Renal cortical epithelial cell (primary cell): ENCODE measurements at regions not wholly inside any gene's neighbourhood (a gene's known extent, or its start where the extent isn't known, plus 50 kb on each side); places are given as distances from the start of the nearest gene placed in this dataset.

ENCODE experiments used
- DNase-seq: peaks from one replicate; pipeline ENCODE4 v3.0.0-alpha.2; 2011; ENCODE audit warnings: low read depth

DNA sequence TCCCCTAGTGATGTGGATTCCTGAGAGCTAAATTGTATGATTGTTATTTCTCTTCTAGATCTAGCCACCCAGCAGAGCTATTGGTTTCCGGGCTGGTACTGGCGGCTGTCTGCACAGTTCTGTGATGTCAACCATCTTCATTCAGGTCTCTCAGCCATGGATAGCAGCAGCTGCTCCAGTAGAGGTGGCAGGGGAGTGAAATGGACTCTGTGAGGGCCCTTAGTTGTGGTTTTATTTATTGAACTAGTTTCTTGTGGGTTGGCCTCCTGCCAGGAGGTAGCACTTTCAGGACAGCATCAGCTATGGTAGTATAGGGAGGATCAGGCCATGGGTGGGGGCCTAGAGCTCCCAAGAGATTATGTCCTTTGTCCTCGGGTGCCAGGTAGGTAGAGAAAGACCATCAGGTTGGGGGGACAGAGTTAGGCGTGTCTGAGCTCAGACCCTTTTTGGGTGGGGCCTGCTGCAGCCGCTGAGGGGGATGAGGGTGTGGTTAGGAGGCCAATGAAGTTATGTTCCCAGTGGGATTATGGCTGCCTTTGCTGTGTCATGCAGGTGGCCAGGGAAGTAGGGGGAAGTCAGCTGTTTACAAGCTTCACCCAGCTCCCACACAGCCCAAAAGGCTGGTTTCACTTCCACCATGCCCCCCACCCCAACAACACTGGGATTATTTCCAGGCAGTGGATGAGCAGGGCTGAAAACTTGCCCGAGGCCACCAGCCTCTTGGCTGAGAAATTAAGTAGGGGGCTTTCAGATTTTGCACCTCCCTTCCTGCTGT, 55.1 kb upstream of the RGS4 start:
- no peak for DNase-seq

DNA sequence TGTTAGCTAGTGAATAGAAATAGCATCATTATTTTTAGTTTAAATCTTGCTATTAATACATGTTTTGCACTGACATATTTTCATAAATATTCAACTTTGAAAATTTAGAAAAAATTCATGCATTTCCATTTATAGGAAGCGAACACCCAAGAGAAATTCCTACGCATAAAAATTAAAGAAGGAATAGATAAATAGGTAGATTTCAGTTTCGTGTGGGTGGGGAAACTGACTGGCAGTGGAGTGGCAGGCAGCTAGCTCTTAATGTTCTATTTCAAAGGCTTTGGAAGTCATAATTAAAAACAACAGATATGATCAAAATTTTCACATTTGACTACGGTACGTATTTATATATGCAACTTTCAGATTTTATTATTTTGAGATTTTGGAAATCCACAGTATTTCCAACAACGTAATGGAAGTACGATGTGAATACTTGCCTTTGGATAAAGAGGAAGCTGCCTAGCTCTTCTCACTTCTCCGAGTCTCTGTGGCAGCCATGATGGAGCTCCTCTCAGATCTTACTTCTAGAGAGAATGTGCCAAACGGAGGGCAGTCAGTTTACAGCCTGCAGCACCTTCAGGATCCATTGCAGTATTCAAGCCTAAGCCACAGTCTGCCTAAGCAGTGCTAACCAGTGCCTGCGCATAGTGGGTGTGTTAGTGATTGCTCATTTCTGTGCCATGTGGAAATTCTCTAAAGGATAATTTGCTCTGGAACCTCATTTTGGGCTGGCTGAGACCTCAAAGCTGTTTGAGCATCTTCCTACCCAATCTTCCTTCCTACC, 62.9 kb upstream of the RGS4 start:
- no peak for DNase-seq

DNA sequence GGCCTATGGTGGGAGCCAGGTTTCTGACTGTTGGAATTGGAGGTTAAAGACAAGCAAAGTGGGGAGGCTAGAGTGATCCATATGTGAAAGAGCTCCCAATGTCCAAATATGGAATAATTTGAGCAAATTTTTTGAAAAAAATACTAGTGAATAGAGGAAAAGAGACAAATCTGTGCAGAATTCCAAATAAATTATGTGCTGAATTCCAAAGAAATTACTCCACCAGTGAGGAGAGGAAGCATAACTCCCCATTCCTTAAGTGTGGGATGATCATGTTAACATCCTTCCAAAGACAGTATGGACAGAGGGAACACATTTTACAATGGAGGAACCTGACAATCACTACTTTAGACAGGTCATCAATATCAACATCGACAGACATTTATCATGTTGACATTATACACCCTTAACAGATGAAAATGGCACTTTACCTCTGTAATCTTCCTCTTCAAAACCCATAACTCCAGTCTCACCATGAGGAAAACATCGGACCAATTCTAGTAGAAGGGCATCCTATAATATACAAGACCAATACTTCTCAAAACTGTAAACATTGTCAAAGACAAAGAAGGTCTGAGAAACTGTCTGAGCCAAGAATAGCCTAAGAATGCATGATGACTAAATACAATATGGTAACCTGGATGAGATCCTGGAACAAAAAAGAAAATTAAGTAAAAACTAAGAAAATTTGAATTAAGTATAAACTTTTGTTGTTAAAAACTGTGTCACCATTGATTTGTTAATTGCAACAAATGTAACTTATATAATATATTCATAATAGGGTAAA, 71.5 kb upstream of the RGS4 start:
- DNase-seq: peak; percentile 51

DNA sequence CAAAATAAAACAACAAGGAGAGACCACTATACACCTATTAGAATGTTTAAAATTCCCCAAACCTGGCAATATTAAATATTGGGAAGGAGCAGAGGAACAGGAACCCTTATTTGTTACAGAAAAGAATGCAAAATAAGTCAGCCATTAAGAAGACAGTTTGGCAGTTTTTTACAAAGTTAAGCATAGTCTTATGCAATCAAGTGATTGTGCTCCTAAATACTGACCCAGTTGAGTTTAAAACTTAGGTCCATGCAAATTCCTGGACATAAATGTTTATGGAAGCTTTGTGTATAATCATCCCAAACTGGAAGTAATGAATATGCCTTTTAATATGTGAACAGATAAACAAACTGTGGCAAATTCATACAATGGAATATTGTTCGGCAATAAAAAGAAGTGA, 72.9 kb upstream of the RGS4 start:
- peak; percentile 71 for DNase-seq

DNA sequence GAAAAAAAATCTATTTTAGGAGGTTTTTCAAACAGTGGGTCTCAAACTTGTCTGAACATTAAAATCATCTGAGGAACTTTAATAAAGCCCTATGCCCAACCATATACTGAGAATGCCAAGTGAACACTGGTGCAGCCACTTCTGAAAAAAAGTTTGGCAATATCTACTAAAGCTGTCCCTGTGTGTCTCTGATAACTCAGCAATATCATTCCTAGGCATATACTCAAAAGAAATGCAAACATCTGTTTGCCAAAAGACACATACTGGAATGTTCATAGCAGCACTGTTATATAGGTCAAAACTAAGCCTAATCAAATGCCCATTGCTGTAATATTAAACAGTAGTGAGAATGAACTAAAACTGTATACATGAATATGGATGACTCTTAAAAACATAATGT, 74.2 kb upstream of the RGS4 start:
- no peak for DNase-seq

DNA sequence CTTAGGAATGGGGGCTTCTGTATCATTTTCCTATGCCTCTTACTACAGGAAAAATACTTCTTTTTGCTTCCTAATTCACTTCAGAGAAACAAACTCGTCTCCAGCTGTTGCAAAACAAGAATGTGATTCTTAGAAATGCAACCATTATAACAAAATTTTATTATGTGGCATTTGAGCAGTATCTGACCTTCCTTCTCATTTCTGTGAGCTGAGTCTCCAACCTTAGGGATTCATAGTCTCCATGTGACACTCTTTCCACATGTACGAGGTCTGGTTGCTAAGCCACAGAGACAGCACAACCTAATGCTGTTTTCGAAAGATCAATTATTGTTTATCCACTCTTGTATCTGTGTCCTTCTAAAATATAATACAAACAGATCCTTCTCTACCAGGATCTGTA, 75.3 kb upstream of the RGS4 start:
- DNase-seq: no peak

DNA sequence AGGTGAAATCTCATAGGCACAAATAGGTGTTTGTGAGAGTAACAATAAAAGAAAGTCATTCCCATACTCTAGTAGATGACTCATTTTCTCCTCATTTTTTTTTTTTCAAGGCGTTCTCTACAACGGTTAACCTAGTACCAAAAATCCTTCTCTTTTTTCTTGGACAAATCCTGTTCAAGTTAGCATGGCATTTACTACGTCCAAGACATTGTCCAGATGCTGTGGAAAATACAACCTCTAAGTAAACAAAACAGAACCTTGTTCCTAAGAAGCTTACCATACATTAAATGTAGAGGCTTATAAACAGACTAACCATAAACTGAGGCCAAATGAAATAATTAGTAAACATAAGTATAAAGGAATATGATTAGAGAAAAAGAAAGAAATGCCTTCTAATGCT, 76.2 kb upstream of the RGS4 start:
- DNase-seq: no peak

DNA sequence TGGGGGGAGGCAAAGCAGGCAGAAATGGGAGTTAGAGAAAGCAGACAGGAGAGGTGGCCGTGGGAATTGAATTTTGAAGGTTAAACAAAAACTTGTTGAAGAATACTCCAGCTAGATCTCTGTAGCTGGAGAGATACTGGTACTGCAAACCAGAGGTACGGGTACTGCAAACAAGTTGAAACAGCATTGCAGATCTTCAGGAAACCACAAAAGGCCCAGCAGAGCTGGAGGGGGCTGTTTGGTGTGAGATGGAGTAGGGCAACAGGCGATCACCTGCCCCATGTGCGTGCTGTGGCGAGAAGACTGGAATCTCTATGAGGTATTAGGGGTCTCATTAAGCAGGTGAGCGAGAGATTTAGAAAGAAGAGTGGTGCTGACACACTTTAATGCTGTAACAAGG, 77.7 kb upstream of the RGS4 start:
- DNase-seq: no peak

DNA sequence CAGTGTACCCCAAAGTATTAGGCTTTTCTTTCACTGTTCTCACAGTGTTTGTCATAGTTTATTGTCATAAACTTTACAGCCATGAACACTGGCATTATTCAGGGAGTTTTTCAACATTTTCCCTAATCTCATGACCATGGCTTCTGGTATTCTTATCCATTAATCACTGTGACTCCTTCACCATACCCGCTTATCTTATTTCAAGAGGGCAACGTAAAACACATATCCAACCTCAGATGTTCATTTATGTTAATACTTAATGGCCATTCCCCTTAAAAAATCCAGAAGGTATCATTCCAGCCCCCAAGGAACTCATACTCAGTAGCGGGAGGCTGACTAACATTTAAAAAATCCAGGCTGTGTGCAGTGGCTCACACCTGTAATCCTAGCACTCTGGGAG, 78.5 kb upstream of the RGS4 start:
- no peak for DNase-seq

DNA sequence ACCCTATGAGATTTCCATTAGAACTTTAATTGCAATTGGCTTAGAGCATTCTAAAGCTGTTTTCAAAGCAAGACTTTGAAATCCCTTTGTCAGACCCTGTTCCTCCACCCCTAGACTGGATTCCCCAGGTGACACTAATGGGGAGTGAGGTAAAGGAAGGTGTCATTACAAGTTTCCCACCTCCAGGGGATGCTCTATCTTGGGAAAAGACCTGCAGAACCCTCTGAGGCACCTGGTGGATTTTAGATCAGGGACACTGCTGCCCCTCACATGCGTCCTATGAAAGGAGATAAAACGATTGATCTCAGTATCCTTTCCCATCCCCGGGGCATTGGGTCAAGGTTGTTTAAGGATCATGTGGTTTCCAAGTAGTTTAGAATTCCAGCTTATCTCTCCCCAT, 80.3 kb upstream of the RGS4 start:
- no peak for DNase-seq

DNA sequence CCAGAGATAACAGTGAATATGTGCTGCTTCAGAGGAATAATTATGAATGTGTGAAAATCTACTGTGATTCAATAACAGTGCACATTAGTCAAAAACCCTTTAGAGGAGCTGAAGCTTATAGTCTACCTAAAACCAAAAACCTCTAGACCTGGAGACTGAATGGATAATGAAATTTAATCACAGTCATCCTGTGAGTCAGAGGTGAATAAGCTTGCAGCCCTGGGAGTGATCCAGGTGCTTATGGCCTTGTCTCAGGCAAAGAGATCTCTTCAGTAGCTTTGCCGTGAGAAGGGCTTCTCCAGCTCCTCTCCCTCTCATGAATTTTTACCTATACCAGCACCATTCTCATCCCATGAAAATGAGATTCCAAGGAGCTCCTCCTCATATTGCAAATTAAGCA, 81.3 kb upstream of the RGS4 start:
- DNase-seq: peak; percentile 74

DNA sequence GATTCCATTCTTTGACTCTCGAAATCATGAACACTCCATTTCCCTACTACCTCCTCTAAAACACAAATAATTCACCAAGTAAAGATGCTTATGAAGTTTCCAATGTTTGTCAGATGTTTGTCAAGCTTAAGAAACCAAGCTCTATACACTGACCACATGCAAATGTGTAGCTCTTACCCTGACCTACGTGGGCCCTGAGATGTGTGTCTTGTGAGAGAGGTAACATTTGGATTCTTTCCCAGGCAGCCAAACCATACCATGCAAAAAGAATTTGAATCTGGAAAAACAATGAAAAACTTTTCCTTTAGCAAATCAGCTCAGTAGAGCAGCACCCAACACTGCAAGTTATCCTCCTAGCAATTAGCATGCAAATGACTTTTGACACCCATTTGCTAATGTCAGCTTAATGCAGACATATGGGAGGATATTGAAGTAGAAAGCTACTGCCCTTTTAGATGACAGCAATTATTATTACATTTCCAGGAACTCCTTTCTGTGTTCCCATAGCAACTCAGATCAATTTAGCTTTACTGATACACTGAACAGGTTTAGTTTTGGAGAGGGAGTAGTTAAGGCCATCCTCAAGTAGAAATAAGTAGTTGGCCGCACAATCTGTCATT, 83.2 kb upstream of the RGS4 start:
- no peak for DNase-seq

DNA sequence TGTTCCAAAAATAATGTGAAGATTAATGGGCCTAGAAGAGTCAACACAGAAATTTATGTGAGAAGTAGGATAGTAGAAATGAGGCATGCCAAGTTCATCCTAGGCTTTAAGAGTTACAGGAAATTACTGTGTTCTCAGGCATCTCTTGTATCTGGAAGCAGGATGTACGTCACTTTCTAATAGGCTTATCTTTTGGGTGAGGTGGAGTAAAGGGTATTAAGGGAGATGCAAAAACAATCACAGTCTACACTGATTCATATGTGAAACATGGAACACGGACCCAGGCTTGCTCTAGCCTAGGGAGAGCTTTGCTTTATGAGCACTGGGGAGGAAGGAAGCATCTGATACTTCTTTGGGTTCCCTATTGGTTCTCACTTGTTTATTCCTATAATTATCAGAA, 84.5 kb upstream of the RGS4 start:
- DNase-seq: no peak

DNA sequence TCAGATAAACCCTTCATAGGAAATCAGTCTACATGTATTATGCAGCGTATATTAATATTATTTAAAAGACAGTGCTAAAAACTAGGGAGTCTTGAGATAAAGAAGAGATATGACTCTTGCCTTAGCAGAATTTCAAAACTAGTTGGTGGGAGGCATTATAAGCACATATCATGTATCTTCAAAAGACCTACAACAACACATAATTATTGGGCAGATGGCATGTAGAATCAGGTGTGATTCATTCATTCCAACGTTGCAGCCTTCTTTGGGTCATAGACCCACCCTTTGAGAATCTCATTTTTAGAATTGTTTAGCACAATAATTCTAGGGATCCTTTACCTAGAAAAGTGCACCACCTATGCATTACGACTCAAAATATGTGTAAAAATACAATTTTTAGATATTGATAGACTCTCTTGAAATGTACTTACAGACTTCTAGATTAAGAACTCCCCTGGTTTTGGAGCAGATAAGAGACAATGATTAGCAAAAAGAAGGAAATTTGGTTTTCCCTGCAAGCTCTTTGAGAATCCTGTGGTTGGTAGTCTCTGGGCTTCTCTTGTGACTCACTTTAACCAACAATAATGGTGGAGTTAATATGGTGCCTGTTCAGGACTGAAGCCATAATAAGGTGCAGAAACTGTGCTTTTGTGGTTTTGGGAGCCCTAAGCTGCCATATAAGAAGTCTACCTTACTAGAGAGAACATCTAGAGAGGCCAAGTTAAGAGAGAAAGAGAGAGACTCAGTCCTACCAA, 85.3 kb upstream of the RGS4 start:
- DNase-seq: peak; percentile 15

DNA sequence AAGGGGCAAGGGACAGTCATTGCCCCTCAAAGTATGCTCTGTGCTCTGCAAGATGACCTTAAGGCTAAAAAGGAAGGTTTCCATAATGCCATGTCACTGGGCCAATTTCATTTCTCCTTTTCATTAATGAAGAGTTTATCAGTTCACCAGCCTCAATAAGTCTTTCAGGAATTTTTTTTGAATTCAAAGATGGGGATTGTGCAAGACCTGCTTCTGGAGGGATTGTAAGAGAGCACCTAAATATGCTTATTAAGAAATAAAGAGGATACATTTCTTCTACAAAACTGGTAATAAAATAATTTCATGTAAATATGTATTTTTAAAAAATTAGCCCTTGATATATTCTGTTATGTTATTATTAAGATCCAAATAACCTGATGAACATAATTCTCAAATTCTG, 86.8 kb upstream of the RGS4 start:
- DNase-seq: no peak

DNA sequence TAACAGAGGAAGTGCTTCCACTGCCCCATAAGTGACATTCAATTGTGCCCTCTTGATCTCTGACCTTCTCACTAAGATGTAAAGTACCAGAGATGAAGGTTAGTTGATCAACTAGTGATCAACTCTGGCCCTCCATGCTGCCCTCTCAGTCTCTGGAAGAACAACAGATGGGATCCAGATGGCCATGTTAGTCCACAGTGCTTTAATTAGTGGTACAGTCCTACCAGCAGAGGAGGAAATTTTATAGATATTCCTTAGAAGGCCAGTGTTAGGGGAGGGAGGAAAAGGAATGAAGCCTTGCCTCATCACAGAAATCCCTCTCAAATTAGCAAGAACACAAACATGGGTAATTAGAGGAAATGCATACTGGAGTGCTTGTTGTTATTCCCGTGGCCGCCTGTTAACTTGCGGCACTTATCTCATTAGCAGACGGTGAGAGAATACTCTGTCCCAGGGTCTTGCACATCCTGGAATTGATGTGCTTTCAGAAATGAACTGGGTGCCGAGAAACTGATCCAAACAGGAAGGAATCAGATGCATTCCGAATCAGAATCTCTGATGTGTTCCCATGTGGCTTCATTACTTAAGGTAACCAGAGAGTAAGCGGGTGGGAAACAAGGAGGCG, 91.1 kb upstream of the RGS4 start:
- DNase-seq: no peak

DNA sequence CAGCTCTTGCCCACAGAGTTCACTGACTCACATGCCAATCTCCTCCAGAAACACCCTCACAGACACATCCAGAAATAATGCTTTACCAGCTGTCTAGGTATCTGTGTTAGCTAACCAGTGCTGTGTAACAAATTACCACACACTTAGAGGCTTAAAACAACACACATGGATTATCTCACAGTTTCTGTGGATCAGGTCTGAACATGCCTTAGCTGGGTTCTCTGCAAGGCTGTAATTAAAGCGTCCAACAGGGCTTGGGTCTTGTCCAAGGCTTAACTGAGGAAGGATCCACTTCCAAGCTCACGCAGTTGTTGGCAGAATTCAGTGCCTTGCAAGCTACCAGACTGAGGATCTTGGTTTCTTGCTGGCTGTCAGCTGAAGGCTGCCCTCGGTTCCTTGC, 92.5 kb upstream of the RGS4 start:
- peak; percentile 14 for DNase-seq

DNA sequence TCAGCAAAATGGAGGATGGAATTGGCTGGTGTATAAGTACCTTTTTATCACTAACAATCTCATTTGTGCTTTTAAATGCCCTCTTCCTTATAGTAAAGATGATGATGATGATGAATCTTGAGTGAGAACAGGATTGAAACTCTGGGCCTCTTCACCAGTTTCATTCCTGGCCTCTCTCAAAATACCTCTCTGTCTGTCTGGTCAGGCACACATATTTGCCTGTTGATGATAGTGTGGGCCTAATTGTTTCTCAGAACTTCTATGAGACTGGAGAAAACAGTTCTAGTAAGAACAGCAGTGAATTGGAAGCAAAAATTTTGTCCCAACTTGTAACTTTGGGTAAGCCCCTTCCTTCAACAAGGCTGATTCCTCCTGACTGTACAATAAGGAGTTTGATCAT, 94.4 kb upstream of the RGS4 start:
- DNase-seq: no peak

DNA sequence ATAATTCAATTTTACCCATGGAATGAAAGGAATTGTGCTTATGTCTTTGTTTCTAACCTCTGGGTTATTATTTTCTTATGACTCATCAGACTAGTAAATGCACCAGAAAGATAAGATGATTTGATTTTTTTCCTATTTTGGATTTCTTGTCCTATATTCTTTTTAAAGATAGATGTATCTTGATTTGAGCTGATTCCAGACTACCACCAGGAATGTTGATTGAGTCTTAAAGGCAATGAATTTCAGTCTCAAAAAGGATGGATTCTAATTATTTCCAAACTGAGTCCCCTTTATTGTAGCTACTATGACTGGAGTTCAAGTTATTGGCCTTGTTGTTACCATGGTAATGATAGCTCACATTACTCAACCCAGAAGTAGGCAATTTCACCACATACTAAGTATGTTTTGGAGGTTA, 95.8 kb upstream of the RGS4 start:
- peak; percentile 66 for DNase-seq

DNA sequence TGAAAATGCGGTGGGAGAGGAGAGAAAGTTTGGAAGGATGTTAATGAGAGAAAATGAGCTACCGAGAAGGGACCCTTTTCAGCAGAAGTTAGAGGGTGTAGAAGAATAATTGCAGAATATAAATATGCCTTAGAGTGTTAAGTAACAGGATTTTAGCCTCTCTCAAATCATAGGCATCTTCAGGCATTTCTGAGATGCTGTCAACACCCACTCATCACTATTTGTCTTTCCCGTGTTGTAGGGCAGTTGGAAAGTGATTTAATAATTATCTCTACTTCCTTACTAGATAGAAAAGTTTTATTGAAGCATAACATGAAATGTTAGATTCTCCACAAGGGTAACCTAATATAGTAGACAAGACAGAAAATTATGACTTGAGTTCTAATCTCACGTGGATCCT, 96.4 kb upstream of the RGS4 start:
- no peak for DNase-seq

DNA sequence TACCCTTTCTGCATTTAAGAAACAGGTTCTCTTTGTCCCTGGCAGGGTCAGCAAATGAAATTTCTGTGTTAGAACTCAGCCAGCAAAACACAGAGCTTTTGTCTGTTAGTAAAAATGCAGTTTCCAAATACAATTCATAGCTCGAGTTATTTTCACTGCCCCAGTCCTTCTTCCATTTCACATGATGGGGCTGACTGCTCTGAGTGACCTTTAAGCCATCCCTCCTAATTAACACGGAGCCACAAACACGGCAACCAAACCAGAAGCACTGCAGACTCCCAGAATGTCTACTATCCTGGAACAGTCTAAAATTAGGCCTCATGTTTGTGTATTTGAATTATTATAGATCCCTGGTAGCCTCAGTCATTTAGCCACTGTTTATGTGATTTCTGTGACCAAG, 99.1 kb upstream of the RGS4 start:
- no peak for DNase-seq
